Calu3 (cell line): ENCODE measurements at regions not wholly inside any gene's neighbourhood (a gene's known extent, or its start where the extent isn't known, plus 50 kb on each side); places are given as distances from the start of the nearest gene placed in this dataset.

ENCODE experiments used
- BruUV-seq: library from RNA; stranded (reverse); fragments of 400-500 nt; replicated peaks from 2 replicates; lab custom pipeline; 2021; lab: Mats Ljungman, UMichigan
- CTCF ChIA-PET: fragments of 300-600 bp; sonication (Branson Sonifier 250); formaldehyde crosslinking; loops from one replicate; lab custom pipeline; 2022; ENCODE audit warnings: antibody characterized with exemption; lab: Charles Lee
- DNase-seq: peaks from one replicate; pipeline ENCODE4 v3.0.0; 2022
- H3K27ac Mint-ChIP-seq: one replicate; pipeline ENCODE4 v1.8.0; 2022; ENCODE audit warnings: mixed read lengths; ENCODE audit not compliant: unreplicated experiment
- H3K27me3 Mint-ChIP-seq: one replicate; pipeline ENCODE4 v1.8.0; 2022; ENCODE audit warnings: mixed read lengths; ENCODE audit not compliant: unreplicated experiment
- H3K36me3 Mint-ChIP-seq: one replicate; pipeline ENCODE4 v1.8.0; 2022; ENCODE audit warnings: mild to moderate bottlenecking, moderate library complexity, mixed read lengths; ENCODE audit not compliant: insufficient read depth, unreplicated experiment
- H3K4me1 Mint-ChIP-seq: one replicate; pipeline ENCODE4 v1.8.0; 2022; ENCODE audit warnings: mild to moderate bottlenecking, low read depth, mixed read lengths; ENCODE audit not compliant: unreplicated experiment
- H3K4me3 Mint-ChIP-seq: one replicate; pipeline ENCODE4 v1.8.0; 2022; ENCODE audit warnings: mild to moderate bottlenecking, low read depth, moderate library complexity, mixed read lengths; ENCODE audit not compliant: unreplicated experiment
- H3K9me3 Mint-ChIP-seq: one replicate; pipeline ENCODE4 v1.8.0; 2022; ENCODE audit warnings: low read depth, mixed read lengths; ENCODE audit not compliant: unreplicated experiment
- intact Hi-C: fragments of 100-400 bp; cut with micrococcal nuclease; formaldehyde crosslinking; loops from one replicate; pipeline ENCODE4 v1.10.0; 2022; ENCODE audit not compliant: unreplicated experiment
- TF ChIP-seq, protein P1 (sequence below): fragments of 200-600 bp; IDR thresholded peaks from one replicate; pipeline ENCODE4 v1.8.0; 2022; ENCODE audit warnings: antibody characterized with exemption; ENCODE audit not compliant: unreplicated experiment

DNA sequence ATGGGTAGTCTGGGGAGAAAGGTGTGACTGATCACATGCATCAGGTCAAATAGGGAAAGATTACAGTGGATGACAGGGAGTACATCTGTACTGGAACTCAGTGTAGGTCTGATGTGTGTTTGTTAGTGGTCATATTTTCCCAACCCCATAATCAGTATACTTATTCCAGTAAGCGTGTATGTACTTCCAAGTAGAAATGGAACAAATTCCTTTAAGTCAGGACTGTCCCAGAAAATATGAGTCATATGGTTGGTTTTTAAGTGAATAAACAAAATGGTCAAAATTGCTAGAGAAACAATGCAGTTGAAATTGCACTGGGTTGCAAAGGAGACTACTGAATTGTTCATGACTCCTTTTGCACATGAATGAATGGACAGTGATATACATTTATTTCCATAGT, 118.8 kb upstream of the MYO3A start:
- no peak overlapping the region for H3K4me3 Mint-ChIP-seq
- intact Hi-C loops, result no loop called here
- no peaks in the 10 kb centered on the region for H3K36me3 Mint-ChIP-seq
- TF ChIP-seq, protein P1, sequence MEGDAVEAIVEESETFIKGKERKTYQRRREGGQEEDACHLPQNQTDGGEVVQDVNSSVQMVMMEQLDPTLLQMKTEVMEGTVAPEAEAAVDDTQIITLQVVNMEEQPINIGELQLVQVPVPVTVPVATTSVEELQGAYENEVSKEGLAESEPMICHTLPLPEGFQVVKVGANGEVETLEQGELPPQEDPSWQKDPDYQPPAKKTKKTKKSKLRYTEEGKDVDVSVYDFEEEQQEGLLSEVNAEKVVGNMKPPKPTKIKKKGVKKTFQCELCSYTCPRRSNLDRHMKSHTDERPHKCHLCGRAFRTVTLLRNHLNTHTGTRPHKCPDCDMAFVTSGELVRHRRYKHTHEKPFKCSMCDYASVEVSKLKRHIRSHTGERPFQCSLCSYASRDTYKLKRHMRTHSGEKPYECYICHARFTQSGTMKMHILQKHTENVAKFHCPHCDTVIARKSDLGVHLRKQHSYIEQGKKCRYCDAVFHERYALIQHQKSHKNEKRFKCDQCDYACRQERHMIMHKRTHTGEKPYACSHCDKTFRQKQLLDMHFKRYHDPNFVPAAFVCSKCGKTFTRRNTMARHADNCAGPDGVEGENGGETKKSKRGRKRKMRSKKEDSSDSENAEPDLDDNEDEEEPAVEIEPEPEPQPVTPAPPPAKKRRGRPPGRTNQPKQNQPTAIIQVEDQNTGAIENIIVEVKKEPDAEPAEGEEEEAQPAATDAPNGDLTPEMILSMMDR, result no peak
- DNase-seq, result no peak
- H3K9me3 Mint-ChIP-seq, result no peaks in the 10 kb centered on the region
- H3K4me1 Mint-ChIP-seq, result no peaks in the 10 kb centered on the region
- no peak overlapping the region for H3K27ac Mint-ChIP-seq
- H3K27me3 Mint-ChIP-seq, result no peaks in the 10 kb centered on the region
- CTCF ChIA-PET, result no interaction called here
- BruUV-seq, result no TSS peak

DNA sequence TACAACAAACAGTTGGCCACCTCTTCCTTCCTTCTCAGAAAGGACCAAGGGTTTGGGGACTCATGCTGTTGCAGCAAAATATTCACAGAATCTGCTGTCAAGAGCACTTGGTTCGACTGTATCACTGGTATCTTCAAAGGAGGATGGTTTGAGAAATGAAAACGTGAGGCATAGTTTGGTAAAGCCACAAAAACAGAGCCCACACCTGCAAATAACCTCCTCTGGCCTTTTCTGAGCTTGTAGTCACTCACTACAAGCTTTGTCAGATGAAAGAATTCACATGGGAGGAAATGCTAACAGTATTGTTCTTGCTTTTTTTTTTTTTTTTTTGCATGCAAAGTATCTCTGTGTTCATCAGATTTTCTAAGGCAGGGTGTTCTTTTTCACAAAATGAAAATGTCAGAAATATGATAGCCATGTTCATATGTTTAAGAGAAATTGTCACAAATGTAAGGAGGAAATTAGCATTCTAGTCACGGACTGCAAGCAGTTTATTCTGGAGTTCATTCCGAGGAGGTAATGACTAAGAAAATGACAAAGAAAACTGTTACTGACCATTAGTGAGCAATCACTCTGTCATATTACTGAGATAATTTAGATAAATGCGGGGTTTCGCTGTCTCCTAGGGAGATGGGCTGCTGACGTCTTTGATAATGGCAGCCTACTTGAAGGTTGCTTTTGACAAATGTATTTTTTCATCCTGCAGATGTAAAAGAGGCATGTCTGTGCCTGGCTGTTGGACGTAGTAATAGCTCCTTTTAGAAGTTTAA, 117.8 kb upstream of the MYO3A start:
- no peak overlapping the region for H3K27ac Mint-ChIP-seq
- H3K27me3 Mint-ChIP-seq, result no peaks in the 10 kb centered on the region
- TF ChIP-seq, protein P1, result no peak
- no peak overlapping the region for H3K4me3 Mint-ChIP-seq
- no peaks in the 10 kb centered on the region for H3K4me1 Mint-ChIP-seq
- no TSS peak for BruUV-seq
- intact Hi-C loops, result no loop called here
- no peak for DNase-seq
- H3K9me3 Mint-ChIP-seq, result no peaks in the 10 kb centered on the region
- CTCF ChIA-PET, result interaction anchor here (0.6 kb wide), 1 partner anchor 327 kb away, joined by 3 read pairs; no protein-coding TSS in a partner anchor
- H3K36me3 Mint-ChIP-seq, result no peaks in the 10 kb centered on the region

DNA sequence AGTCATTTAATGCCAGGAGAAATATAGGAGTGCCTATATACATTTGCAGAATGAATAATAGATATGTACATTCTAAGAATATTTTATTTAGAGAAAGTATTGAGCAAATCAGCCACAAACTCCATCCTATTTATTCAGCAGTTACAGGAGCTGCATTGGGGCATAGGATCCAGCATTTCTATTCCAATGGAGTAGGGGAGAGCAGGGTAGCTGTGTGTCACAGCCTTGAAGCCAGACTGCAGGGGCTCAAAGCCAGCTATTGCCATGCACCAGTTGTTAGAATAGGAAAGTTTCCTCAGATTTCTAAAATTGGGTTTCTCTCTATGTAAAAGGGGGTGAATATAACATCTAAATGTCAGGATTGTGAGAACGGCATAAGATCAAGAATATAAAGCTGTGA, 116.8 kb upstream of the MYO3A start:
- H3K36me3 Mint-ChIP-seq, result no peaks in the 10 kb centered on the region
- H3K9me3 Mint-ChIP-seq, result no peaks in the 10 kb centered on the region
- BruUV-seq, result no TSS peak
- CTCF ChIA-PET, result no interaction called here
- H3K4me3 Mint-ChIP-seq, result no peak overlapping the region
- no peaks in the 10 kb centered on the region for H3K4me1 Mint-ChIP-seq
- no peak overlapping the region for H3K27ac Mint-ChIP-seq
- no peaks in the 10 kb centered on the region for H3K27me3 Mint-ChIP-seq
- intact Hi-C loops, result no loop called here
- DNase-seq, result no peak
- TF ChIP-seq, protein P1, result no peak

DNA sequence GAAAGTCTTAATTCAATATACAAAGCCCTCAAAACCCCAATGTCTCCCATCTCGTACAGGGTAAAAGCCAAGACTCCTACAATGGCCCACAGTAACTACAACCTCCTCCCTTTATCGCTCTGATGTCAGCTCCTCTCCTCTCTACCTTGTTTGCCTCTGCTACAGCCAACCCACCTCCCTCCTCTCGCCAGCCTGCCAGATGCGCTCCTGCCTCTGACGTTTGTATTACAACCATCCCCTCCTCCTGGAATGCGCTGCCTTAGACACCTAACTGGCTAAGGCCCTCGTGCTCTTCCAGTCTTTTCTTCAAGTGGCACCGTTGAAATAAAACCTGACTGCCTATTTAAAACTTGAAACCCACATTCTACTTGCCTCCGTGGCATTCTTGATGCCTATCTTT, 115.3 kb upstream of the MYO3A start:
- H3K4me3 Mint-ChIP-seq, result no peak overlapping the region
- H3K4me1 Mint-ChIP-seq, result no peaks in the 10 kb centered on the region
- no TSS peak for BruUV-seq
- H3K27me3 Mint-ChIP-seq, result no peaks in the 10 kb centered on the region
- no peak for DNase-seq
- CTCF ChIA-PET, result no interaction called here
- no peaks in the 10 kb centered on the region for H3K9me3 Mint-ChIP-seq
- H3K27ac Mint-ChIP-seq, result no peak overlapping the region
- TF ChIP-seq, protein P1, result no peak
- no peaks in the 10 kb centered on the region for H3K36me3 Mint-ChIP-seq
- intact Hi-C loops, result no loop called here
